Esophagus muscularis mucosa (tissue), 3 donors: ENCODE measurements at regions not wholly inside any gene's neighbourhood (a gene's known extent, or its start where the extent isn't known, plus 50 kb on each side); places are given as distances from the start of the nearest gene placed in this dataset.

Experiments used
- POLR2A ChIP-seq: fragments of 450-650 bp; IDR thresholded peaks from one replicate; pipeline ENCODE4 v1.6.1; 2017; ENCODE audit warnings: antibody characterized with exemption, moderate library complexity, mild to moderate bottlenecking, low read depth
- POLR2AphosphoS5 ChIP-seq, 2 donors: sonication (generic); formaldehyde crosslinking; IDR thresholded peaks; one replicate each; pipeline ENCODE4 v1.6.1; 2017; ENCODE audit warnings: antibody characterized with exemption in 2 of 2
- TF ChIP-seq, protein P1 (sequence below), 3 experiments: fragments of 200-600 bp in 2 of 3; fragments of 450-650 bp in 1 of 3; sonication (generic) in 2 of 3; IDR thresholded peaks; one replicate each; pipeline ENCODE4 v1.5.1; 2017 to 2019; ENCODE audit warnings: antibody characterized with exemption in 3 of 3, mild to moderate bottlenecking in 2 of 3, moderate library complexity in 1 of 3

DNA sequence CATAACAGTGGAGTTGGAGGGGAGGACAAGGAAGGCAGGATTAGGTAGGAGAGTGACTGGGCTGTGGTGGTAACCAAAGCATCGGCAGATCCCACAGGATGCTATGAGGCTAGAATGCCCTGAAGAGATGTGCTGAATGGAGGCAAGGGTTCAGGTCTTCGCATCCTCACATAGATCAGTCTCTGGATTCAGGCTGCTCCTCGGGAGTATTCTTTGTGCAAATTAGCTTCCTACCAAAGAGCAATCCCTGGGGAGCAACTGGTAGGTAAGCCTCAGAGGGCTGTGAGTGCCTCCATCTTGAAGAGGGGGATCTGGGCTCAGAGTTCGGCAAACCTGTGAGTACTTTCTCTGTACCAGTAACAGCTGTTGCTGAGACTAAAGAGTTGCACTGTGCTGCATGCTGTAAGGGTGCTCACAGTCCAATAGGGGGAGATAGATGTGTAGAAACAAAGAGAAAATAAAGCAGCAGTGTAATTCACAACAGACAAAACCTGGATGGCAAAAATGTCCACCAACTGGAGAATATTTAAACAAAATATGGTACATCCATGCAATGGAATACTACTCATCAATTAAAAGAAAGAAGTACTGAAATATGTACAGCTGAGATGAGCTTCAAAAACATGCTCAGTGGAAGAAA, 322.4 kb upstream of the DEPDC1 start:
- TF ChIP-seq POLR2A (no peak), POLR2AphosphoS5 (IDR thresholded peaks at IDR 0.05) (no peak)
- TF ChIP-seq, protein P1, sequence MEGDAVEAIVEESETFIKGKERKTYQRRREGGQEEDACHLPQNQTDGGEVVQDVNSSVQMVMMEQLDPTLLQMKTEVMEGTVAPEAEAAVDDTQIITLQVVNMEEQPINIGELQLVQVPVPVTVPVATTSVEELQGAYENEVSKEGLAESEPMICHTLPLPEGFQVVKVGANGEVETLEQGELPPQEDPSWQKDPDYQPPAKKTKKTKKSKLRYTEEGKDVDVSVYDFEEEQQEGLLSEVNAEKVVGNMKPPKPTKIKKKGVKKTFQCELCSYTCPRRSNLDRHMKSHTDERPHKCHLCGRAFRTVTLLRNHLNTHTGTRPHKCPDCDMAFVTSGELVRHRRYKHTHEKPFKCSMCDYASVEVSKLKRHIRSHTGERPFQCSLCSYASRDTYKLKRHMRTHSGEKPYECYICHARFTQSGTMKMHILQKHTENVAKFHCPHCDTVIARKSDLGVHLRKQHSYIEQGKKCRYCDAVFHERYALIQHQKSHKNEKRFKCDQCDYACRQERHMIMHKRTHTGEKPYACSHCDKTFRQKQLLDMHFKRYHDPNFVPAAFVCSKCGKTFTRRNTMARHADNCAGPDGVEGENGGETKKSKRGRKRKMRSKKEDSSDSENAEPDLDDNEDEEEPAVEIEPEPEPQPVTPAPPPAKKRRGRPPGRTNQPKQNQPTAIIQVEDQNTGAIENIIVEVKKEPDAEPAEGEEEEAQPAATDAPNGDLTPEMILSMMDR (IDR thresholded peaks at IDR 0.05), result peak in 2 of 3 experiments; percentile 7 to 18
